ENCODE measurements at regions not wholly inside any gene's neighbourhood (a gene's known extent, or its start where the extent isn't known, plus 50 kb on each side); places are given as distances from the start of the nearest gene placed in this dataset.

- Histone ChIP-seq H3K4me1 (ENCODE audit: control insufficient read depth in 2 of 3, insufficient read depth in 2 of 3, low read depth in 1 of 3, low read length in 3 of 3) (no peaks in the 10 kb centered on the region), H3K4me3 (ENCODE audit: low read length in 3 of 3) (no peak overlapping the region), H3K9ac (ENCODE audit: low read length in 3 of 3) (no peak overlapping the region), H3K9me3 (ENCODE audit: control insufficient read depth in 2 of 3, insufficient read depth in 1 of 3, low read length in 3 of 3) (no peaks in the 10 kb centered on the region), H3K27ac (ENCODE audit: low read depth in 2 of 2, low read length in 2 of 2) (no peak overlapping the region), H3K27me3 (ENCODE audit: control insufficient read depth, insufficient read depth, low read length) (no peaks in the 10 kb centered on the region), H3K36me3 (ENCODE audit: control insufficient read depth in 2 of 3, insufficient read depth in 3 of 3, low read length in 3 of 3) (no peaks in the 10 kb centered on the region)
- no peak for DNase-seq
- no peak for TF ChIP-seq CTCF (IDR thresholded peaks at IDR 0.05; ENCODE audit: borderline replicate concordance, extremely low read depth, insufficient read depth)
- intact Hi-C loops (cut with DNase I): no loop called here
- no peak for FAIRE-seq
Observed at GRCh38 chr5:89086390-89087086, 203.6 kb upstream of the MEF2C start.

GRCh38 chr5:89083791-89084190 lies 200.8 kb upstream of the MEF2C start:
- Histone ChIP-seq H3K27ac (ENCODE audit: low read depth in 2 of 2, low read length in 2 of 2) (no peak overlapping the region), H3K9me3 (ENCODE audit: control insufficient read depth in 2 of 3, insufficient read depth in 1 of 3, low read length in 3 of 3) (no peaks in the 10 kb centered on the region), H3K36me3 (ENCODE audit: control insufficient read depth in 2 of 3, insufficient read depth in 3 of 3, low read length in 3 of 3) (no peaks in the 10 kb centered on the region), H3K27me3 (ENCODE audit: control insufficient read depth, insufficient read depth, low read length) (no peaks in the 10 kb centered on the region), H3K9ac (ENCODE audit: low read length in 3 of 3) (no peak overlapping the region), H3K4me1 (ENCODE audit: control insufficient read depth in 2 of 3, insufficient read depth in 2 of 3, low read depth in 1 of 3, low read length in 3 of 3) (no peaks in the 10 kb centered on the region), H3K4me3 (ENCODE audit: low read length in 3 of 3) (no peak overlapping the region)
- DNase-seq (no peak), FAIRE-seq (no peak)
- TF ChIP-seq CTCF (IDR thresholded peaks at IDR 0.05; ENCODE audit: borderline replicate concordance, extremely low read depth, insufficient read depth): no peak
- intact Hi-C loops (cut with DNase I): no loop called here

- Histone ChIP-seq H3K27me3 (ENCODE audit: control insufficient read depth, insufficient read depth, low read length) (no peaks in the 10 kb centered on the region), H3K9me3 (ENCODE audit: control insufficient read depth in 2 of 3, insufficient read depth in 1 of 3, low read length in 3 of 3) (no peaks in the 10 kb centered on the region), H3K9ac (ENCODE audit: low read length in 3 of 3) (no peak overlapping the region), H3K27ac (ENCODE audit: low read depth in 2 of 2, low read length in 2 of 2) (no peak overlapping the region), H3K4me3 (ENCODE audit: low read length in 3 of 3) (no peak overlapping the region), H3K4me1 (ENCODE audit: control insufficient read depth in 2 of 3, insufficient read depth in 2 of 3, low read depth in 1 of 3, low read length in 3 of 3) (no peaks in the 10 kb centered on the region), H3K36me3 (ENCODE audit: control insufficient read depth in 2 of 3, insufficient read depth in 3 of 3, low read length in 3 of 3) (no peaks in the 10 kb centered on the region)
- no peak for DNase-seq
- no peak for FAIRE-seq
- no peak for TF ChIP-seq CTCF (IDR thresholded peaks at IDR 0.05; ENCODE audit: borderline replicate concordance, extremely low read depth, insufficient read depth)
- intact Hi-C loops (cut with DNase I): no loop called here
Observed at GRCh38 chr5:89081360-89081759, 198.4 kb upstream of the MEF2C start.
